Upper lobe of left lung (tissue), 4 donors: ENCODE measurements at regions not wholly inside any gene's neighbourhood (a gene's known extent, or its start where the extent isn't known, plus 50 kb on each side); places are given as distances from the start of the nearest gene placed in this dataset.

Source experiments
- CTCF ChIP-seq, 6 experiments: fragments of 450-650 bp in 4 of 6; fragments of 200-600 bp in 2 of 6; sonication (generic) in 2 of 6; IDR thresholded peaks; one replicate each; pipeline ENCODE4 v1.5.1; 2016 to 2019; ENCODE audit warnings: antibody characterized with exemption in 6 of 6
- POLR2A ChIP-seq, 4 donors: fragments of 450-650 bp; IDR thresholded peaks; one replicate each; pipeline ENCODE4 v1.5.1; 2016 to 2017; ENCODE audit warnings: antibody characterized with exemption in 4 of 4, mild to moderate bottlenecking in 2 of 4
- POLR2AphosphoS5 ChIP-seq, 2 donors: sonication (generic); formaldehyde crosslinking; IDR thresholded peaks; one replicate each; pipeline ENCODE4 v1.5.1; 2017; ENCODE audit warnings: antibody characterized with exemption in 2 of 2

- TF ChIP-seq POLR2A (IDR thresholded peaks at IDR 0.05) = no peak
- no peak for TF ChIP-seq POLR2AphosphoS5 (IDR thresholded peaks at IDR 0.05)
- no peak for TF ChIP-seq CTCF (IDR thresholded peaks at IDR 0.05)
These were observed 109.3 kb upstream of the IPO5 start for GRCh38 chr13:97844151-97844550.
